ENCODE measurements at regions not wholly inside any gene's neighbourhood (a gene's known extent, or its start where the extent isn't known, plus 50 kb on each side); places are given as distances from the start of the nearest gene placed in this dataset.
"Not testable (repeated sequence)": the region's sequence is repeated elsewhere in the genome, so short reads cannot be mapped to it uniquely, and the experiment has no call there.

GRCh38 chr19:29154163-29154562, 58.8 kb downstream of the UQCRFS1 start:
- no peak for DNase-seq (ENCODE audit: low read depth in 2 of 2)

- no peak for DNase-seq (ENCODE audit: low read depth in 2 of 2)
Measured at GRCh38 chr19:29145756-29146155, 67.2 kb downstream of the UQCRFS1 start.

- no peak for DNase-seq (ENCODE audit: low read depth in 2 of 2)
Measured at GRCh38 chr19:29143183-29143582, 69.8 kb downstream of the UQCRFS1 start.

GRCh38 chr19:29139227-29139626, 73.7 kb downstream of the UQCRFS1 start:
- DNase-seq (ENCODE audit: low read depth in 2 of 2) = no peak

GRCh38 chr19:29138206-29138605, 74.7 kb downstream of the UQCRFS1 start:
- not testable (repeated sequence) for DNase-seq (ENCODE audit: low read depth in 2 of 2)

GRCh38 chr19:29131456-29131855, 81.5 kb downstream of the UQCRFS1 start:
- no peak for DNase-seq (ENCODE audit: low read depth in 2 of 2)

- no peak for DNase-seq (ENCODE audit: low read depth in 2 of 2)
Measured at GRCh38 chr19:29129148-29129547, 83.8 kb downstream of the UQCRFS1 start.

- DNase-seq (ENCODE audit: low read depth in 2 of 2) = no peak
Measured at GRCh38 chr19:29128203-29128602, 84.7 kb downstream of the UQCRFS1 start.

- DNase-seq (ENCODE audit: low read depth in 2 of 2) = no peak
Measured at GRCh38 chr19:29122185-29122584, 90.8 kb downstream of the UQCRFS1 start.

- DNase-seq (ENCODE audit: low read depth in 2 of 2) = no peak
Measured at GRCh38 chr19:29121684-29122083, 91.3 kb downstream of the UQCRFS1 start.

- no peak for DNase-seq (ENCODE audit: low read depth in 2 of 2)
Measured at GRCh38 chr19:29120466-29120865, 92.5 kb downstream of the UQCRFS1 start.

GRCh38 chr19:29119590-29119989, 93.4 kb downstream of the UQCRFS1 start:
- no peak for DNase-seq (ENCODE audit: low read depth in 2 of 2)

GRCh38 chr19:29118389-29118788, 94.6 kb downstream of the UQCRFS1 start:
- no peak for DNase-seq (ENCODE audit: low read depth in 2 of 2)

GRCh38 chr19:29117926-29118325, 95.0 kb downstream of the UQCRFS1 start:
- no peak for DNase-seq (ENCODE audit: low read depth in 2 of 2)

- DNase-seq (ENCODE audit: low read depth in 2 of 2) = no peak
Measured at GRCh38 chr19:29115181-29115580, 97.8 kb downstream of the UQCRFS1 start.

GRCh38 chr19:29113838-29114237, 99.1 kb downstream of the UQCRFS1 start:
- no peak for DNase-seq (ENCODE audit: low read depth in 2 of 2)

- no peak for DNase-seq (ENCODE audit: low read depth in 2 of 2)
Measured at GRCh38 chr19:29111576-29111975, 101.4 kb downstream of the UQCRFS1 start.

GRCh38 chr19:29107831-29108230, 105.1 kb downstream of the UQCRFS1 start:
- DNase-seq (ENCODE audit: low read depth in 2 of 2) = no peak

GRCh38 chr19:29106346-29106885, 106.5 kb downstream of the UQCRFS1 start:
- DNase-seq (ENCODE audit: low read depth in 2 of 2) = no peak

- no peak for DNase-seq (ENCODE audit: low read depth in 2 of 2)
Measured at GRCh38 chr19:29105629-29106292, 107.2 kb downstream of the UQCRFS1 start.

- DNase-seq (ENCODE audit: low read depth in 2 of 2) = no peak
Measured at GRCh38 chr19:29104605-29105241, 108.2 kb downstream of the UQCRFS1 start.

GRCh38 chr19:29098863-29099481, 114.0 kb downstream of the UQCRFS1 start:
- no peak for DNase-seq (ENCODE audit: low read depth in 2 of 2)

- no peak for DNase-seq (ENCODE audit: low read depth in 2 of 2)
Measured at GRCh38 chr19:29098091-29098490, 114.9 kb downstream of the UQCRFS1 start.

All from stimulated activated CD8-positive, alpha-beta memory T cell treated with anti-CD3 and anti-CD28 coated beads, Interleukin-7, amount 100 ng/mL, for 4 hours (primary cell).